Caco-2 (cell line): ENCODE measurements at regions not wholly inside any gene's neighbourhood (a gene's known extent, or its start where the extent isn't known, plus 50 kb on each side); places are given as distances from the start of the nearest gene placed in this dataset.

ENCODE experiments used
- BruUV-seq: library from RNA; stranded (reverse); fragments of 400-500 nt; replicated peaks from 2 replicates; lab custom pipeline; 2021; lab: Mats Ljungman, UMichigan
- CTCF ChIA-PET: fragments of 300-600 bp; sonication (Branson Sonifier 250); formaldehyde crosslinking; loops from one replicate; lab custom pipeline; 2022; ENCODE audit warnings: antibody characterized with exemption; lab: Charles Lee
- POLR2A ChIA-PET: fragments of 300-600 bp; sonication (Branson Sonifier 250); formaldehyde crosslinking; loops from one replicate; lab custom pipeline; 2022; ENCODE audit warnings: antibody characterized with exemption; lab: Charles Lee
- DNase-seq, 2 experiments: peaks; one replicate each; pipeline versions ENCODE4 v3.0.0 to v3.0.0-alpha.2; 2020 to 2022
- H3K27me3 ChIP-seq: replicated peaks from 2 replicates; pipeline ENCODE4 v1.6.0; 2011; ENCODE audit warnings: low read length; ENCODE audit not compliant: control insufficient read depth, insufficient read depth
- H3K36me3 ChIP-seq: 2 replicates; pipeline ENCODE4 v1.5.1; 2011; ENCODE audit warnings: low read length; ENCODE audit not compliant: control insufficient read depth, insufficient read depth
- H3K4me1 ChIP-seq: fragments of 250-450 bp; sonication (Bioruptor Pico); 2 replicates; pipeline ENCODE4 v1.5.1; 2020; ENCODE audit warnings: mild to moderate bottlenecking
- H3K4me3 ChIP-seq: 2 replicates; pipeline ENCODE4 v1.5.1; 2011; ENCODE audit warnings: low read depth, mild to moderate bottlenecking, control low read depth, low read length
- H3K9me3 ChIP-seq: fragments of 250-450 bp; sonication (Bioruptor Pico); 2 replicates; pipeline ENCODE4 v1.5.1; 2020; ENCODE audit warnings: mild to moderate bottlenecking, moderate library complexity
- H3K27ac Mint-ChIP-seq: one replicate; pipeline ENCODE4 v1.8.0; 2022; ENCODE audit warnings: mixed read lengths; ENCODE audit not compliant: unreplicated experiment
- H3K27me3 Mint-ChIP-seq: one replicate; pipeline ENCODE4 v1.8.0; 2022; ENCODE audit warnings: mixed read lengths; ENCODE audit not compliant: insufficient read depth, unreplicated experiment
- H3K36me3 Mint-ChIP-seq: one replicate; pipeline ENCODE4 v1.8.0; 2022; ENCODE audit warnings: mild to moderate bottlenecking, mixed read lengths; ENCODE audit not compliant: insufficient read depth, unreplicated experiment
- H3K4me1 Mint-ChIP-seq: one replicate; pipeline ENCODE4 v1.8.0; 2022; ENCODE audit warnings: low read depth, mixed read lengths; ENCODE audit not compliant: unreplicated experiment
- H3K4me3 Mint-ChIP-seq: one replicate; pipeline ENCODE4 v1.8.0; 2022; ENCODE audit warnings: mild to moderate bottlenecking, moderate library complexity, mixed read lengths; ENCODE audit not compliant: unreplicated experiment
- H3K9me3 Mint-ChIP-seq: one replicate; pipeline ENCODE4 v1.8.0; 2022; ENCODE audit warnings: mixed read lengths; ENCODE audit not compliant: unreplicated experiment
- CTCF ChIP-seq, 2 experiments: fragments of 200-600 bp in 1 of 2; IDR thresholded peaks; 1 replicate in 1 of 2; 2 replicates in 1 of 2; pipeline versions ENCODE4 v1.5.1 to v1.8.0; 2011 to 2022; ENCODE audit warnings: antibody characterized with exemption in 1 of 2, control low read depth in 1 of 2, inconsistent platforms in 1 of 2, low read depth in 1 of 2, low read length in 1 of 2, mild to moderate bottlenecking in 1 of 2, moderate library complexity in 1 of 2; ENCODE audit not compliant: insufficient read depth in 1 of 2, severe bottlenecking in 1 of 2, unreplicated experiment in 1 of 2
- intact Hi-C: fragments of 100-400 bp; cut with micrococcal nuclease; formaldehyde crosslinking; loops from one replicate; pipeline ENCODE4 v1.10.0; 2022; ENCODE audit not compliant: unreplicated experiment

DNA sequence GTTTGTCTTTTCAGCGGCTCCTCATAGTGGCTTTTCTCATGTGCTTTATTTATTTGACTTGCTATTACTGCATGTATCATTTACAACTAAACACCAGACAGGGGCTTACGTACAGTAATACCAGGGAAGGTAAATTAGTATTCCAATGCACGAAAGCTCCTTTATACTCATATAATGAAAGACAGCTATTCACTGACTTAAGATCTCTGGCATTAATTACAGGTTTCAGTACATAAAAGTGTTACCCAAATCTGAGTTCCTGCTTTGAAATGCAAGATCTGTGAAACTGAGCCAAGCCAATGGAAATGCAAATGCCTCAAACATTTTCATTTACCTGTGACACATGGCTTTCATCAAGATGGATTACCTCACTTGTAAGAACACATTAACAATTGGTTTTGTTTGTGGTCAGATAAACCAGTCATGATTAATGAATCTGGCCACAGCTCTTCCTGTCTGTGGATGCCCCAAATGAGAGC lies 107.2 kb downstream of the ANAPC4 start:
- Mint-ChIP-seq H3K9me3 (peaks cover 15% of the 10 kb centered on the region), H3K27me3 (no peaks in the 10 kb centered on the region), H3K27ac (no peak overlapping the region), H3K36me3 (no peaks in the 10 kb centered on the region), H3K4me1 (no peaks in the 10 kb centered on the region), H3K4me3 (no peak overlapping the region)
- no peaks in the 10 kb centered on the region for H3K4me1 ChIP-seq
- H3K9me3 ChIP-seq: peaks cover 4% of the 10 kb centered on the region; the same call in 1 of the 2 replicates
- ChIA-PET POLR2A (no interaction called here), CTCF (no interaction called here)
- DNase-seq: no peak
- no peaks in the 10 kb centered on the region for H3K36me3 ChIP-seq
- intact Hi-C loops: no loop called here
- no peak overlapping the region for H3K4me3 ChIP-seq
- BruUV-seq: no TSS peak
- TF ChIP-seq CTCF (IDR thresholded peaks at IDR 0.05; ENCODE audit: insufficient read depth in 1 of 2, low read depth in 1 of 2, low read length in 1 of 2, severe bottlenecking in 1 of 2, unreplicated experiment in 1 of 2): no peak
- H3K27me3 ChIP-seq: no peaks in the 10 kb centered on the region; the same call in 1 of the 2 replicates

GRCh38 chr4:25485104-25485503 lies 108.0 kb downstream of the ANAPC4 start:
- H3K36me3 ChIP-seq: no peaks in the 10 kb centered on the region
- intact Hi-C loops: no loop called here
- H3K4me3 Mint-ChIP-seq: no peak overlapping the region
- DNase-seq: no peak
- no peaks in the 10 kb centered on the region for H3K36me3 Mint-ChIP-seq
- no peaks in the 10 kb centered on the region for H3K27me3 Mint-ChIP-seq
- H3K9me3 ChIP-seq: peaks cover 4% of the 10 kb centered on the region; the same call in 1 of the 2 replicates
- no TSS peak for BruUV-seq
- H3K4me3 ChIP-seq: no peak overlapping the region
- POLR2A ChIA-PET: no interaction called here
- H3K4me1 Mint-ChIP-seq: no peaks in the 10 kb centered on the region
- H3K4me1 ChIP-seq: no peaks in the 10 kb centered on the region
- TF ChIP-seq CTCF (IDR thresholded peaks at IDR 0.05; ENCODE audit: insufficient read depth in 1 of 2, low read depth in 1 of 2, low read length in 1 of 2, severe bottlenecking in 1 of 2, unreplicated experiment in 1 of 2): no peak
- CTCF ChIA-PET: no interaction called here
- H3K27me3 ChIP-seq: no peaks in the 10 kb centered on the region; the same call in 1 of the 2 replicates
- H3K9me3 Mint-ChIP-seq: peaks cover 15% of the 10 kb centered on the region
- no peak overlapping the region for H3K27ac Mint-ChIP-seq

DNA sequence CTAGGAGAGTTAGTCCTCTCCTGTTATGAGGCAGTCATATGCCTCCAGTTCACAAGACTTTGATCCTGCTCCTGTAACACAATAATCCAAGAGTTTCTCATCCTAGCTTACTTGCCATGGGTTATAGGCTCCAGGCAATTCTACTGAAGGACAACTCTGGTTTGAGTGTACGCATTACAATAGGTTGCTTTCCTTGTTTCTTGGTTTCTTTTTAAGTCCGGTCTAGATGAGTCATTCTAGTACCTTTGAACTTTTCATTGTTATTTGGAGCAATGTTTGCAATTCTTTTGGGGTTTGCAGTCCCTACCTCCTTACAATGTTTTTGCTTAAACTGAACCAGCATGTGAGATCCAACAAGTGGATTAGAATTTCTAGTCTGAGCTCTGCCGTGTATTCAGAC lies 109.1 kb downstream of the ANAPC4 start:
- Histone ChIP-seq H3K9me3 (peaks cover 4% of the 10 kb centered on the region; the same call in 1 of the 2 replicates), H3K4me1 (no peaks in the 10 kb centered on the region), H3K27me3 (no peaks in the 10 kb centered on the region), H3K4me3 (no peak overlapping the region), H3K36me3 (no peaks in the 10 kb centered on the region)
- no peak for TF ChIP-seq CTCF (IDR thresholded peaks at IDR 0.05; ENCODE audit: insufficient read depth in 1 of 2, low read depth in 1 of 2, low read length in 1 of 2, severe bottlenecking in 1 of 2, unreplicated experiment in 1 of 2)
- ChIA-PET CTCF (no interaction called here), POLR2A (no interaction called here)
- Mint-ChIP-seq H3K4me3 (no peak overlapping the region), H3K27ac (no peak overlapping the region), H3K4me1 (no peaks in the 10 kb centered on the region), H3K27me3 (no peaks in the 10 kb centered on the region), H3K36me3 (no peaks in the 10 kb centered on the region), H3K9me3 (peaks cover 15% of the 10 kb centered on the region)
- intact Hi-C loops: no loop called here
- BruUV-seq: no TSS peak
- DNase-seq: peak in 1 of 2 experiments; percentile 8
